ENCODE measurements at regions not wholly inside any gene's neighbourhood (a gene's known extent, or its start where the extent isn't known, plus 50 kb on each side); places are given as distances from the start of the nearest gene placed in this dataset.

DNA sequence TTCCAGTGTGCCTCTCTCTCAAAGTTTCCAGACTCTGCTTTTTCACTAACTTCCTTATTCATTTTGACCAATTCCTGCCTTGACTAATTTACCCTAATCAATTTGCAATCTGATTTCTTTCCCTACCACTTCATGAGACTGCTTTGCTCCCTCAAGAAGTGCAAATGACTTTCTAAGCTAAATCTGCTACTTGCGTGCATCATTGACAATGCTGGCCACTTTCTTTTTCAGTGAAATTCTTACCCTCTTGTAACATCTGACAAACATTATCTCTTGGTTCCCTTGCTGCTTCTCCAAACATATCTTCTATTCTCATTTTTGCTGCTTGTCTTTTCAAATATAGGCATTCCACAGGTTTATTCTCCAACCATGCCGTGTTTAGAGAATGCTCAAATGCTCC lies 659.9 kb downstream of the USP25 start:
- in situ Hi-C loops (cut with MboI; ENCODE audit: low pct_unique_long_range_greater_than_20kb, low sequenced_read_pairs, unreplicated experiment), result no loop called here
- no peak for DNase-seq (ENCODE audit: low spot score)
- TF ChIP-seq, protein P1, sequence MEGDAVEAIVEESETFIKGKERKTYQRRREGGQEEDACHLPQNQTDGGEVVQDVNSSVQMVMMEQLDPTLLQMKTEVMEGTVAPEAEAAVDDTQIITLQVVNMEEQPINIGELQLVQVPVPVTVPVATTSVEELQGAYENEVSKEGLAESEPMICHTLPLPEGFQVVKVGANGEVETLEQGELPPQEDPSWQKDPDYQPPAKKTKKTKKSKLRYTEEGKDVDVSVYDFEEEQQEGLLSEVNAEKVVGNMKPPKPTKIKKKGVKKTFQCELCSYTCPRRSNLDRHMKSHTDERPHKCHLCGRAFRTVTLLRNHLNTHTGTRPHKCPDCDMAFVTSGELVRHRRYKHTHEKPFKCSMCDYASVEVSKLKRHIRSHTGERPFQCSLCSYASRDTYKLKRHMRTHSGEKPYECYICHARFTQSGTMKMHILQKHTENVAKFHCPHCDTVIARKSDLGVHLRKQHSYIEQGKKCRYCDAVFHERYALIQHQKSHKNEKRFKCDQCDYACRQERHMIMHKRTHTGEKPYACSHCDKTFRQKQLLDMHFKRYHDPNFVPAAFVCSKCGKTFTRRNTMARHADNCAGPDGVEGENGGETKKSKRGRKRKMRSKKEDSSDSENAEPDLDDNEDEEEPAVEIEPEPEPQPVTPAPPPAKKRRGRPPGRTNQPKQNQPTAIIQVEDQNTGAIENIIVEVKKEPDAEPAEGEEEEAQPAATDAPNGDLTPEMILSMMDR (IDR thresholded peaks at IDR 0.05; ENCODE audit: extremely low read depth, insufficient read depth, missing control alignments), result no peak

DNA sequence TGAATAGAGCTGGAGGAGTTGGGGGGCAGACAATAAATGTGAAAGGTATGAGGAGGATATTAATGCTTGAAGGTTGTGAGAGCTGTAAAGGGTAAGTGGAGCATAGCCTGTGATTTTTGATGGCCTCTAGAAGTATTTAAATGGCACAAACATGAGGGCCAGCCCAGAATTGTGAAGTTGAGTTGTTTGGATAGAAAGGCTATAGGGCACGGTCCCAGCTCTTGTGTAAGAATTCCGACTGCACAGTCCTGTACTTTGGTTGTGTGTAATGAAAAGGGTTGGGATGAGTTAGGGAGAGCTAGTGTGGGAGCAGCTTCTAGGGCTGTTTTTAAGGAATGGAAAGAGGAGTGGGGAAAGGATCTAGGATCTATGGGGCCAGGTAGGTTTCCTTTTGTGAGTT lies 665.5 kb downstream of the USP25 start:
- TF ChIP-seq, protein P1 (IDR thresholded peaks at IDR 0.05; ENCODE audit: extremely low read depth, insufficient read depth, missing control alignments), result no peak
- no peak for DNase-seq (ENCODE audit: low spot score)
- in situ Hi-C loops (cut with MboI; ENCODE audit: low pct_unique_long_range_greater_than_20kb, low sequenced_read_pairs, unreplicated experiment), result no loop called here

DNA sequence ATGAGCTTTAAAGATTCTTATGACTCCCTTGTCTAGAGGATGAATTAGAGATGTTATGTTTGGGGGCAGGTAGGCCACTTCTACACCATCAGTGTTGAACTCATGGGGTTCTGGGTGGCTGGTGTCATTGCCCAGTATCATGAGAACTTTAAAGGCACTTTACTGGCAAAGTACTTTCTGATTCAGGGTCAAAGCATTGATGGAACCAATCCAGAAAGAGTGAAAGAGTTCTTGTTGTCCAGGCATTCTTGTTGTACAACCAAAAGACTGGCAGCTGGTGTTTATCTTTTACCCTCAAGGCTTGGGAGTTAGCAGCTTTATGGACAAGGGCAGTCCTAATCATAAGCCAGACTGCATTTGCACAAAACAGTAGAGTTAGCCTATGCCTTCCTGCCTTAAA lies 673.0 kb downstream of the USP25 start:
- in situ Hi-C loops (cut with MboI; ENCODE audit: low pct_unique_long_range_greater_than_20kb, low sequenced_read_pairs, unreplicated experiment), result no loop called here
- TF ChIP-seq, protein P1 (IDR thresholded peaks at IDR 0.05; ENCODE audit: extremely low read depth, insufficient read depth, missing control alignments), result no peak
- DNase-seq (ENCODE audit: low spot score), result no peak

DNA sequence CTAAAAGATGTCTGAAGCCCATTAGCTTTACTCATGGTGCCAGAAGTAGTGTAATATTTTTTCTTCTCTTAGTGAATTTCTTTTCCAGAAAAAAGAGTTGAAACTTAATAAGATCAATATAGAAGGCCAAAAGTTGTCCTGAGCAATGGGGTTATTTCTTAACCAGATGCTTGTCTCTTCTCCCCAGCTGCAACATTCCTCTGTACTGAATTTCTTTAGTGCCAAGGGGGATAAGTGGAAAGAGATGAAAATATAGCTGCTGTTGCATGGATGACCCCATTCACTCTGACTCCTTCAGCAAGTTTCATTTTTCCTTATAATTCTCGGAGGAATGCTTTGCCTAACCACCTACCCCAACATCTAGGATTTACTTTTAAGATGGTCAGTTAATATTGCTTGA lies 675.0 kb downstream of the USP25 start:
- TF ChIP-seq, protein P1 (IDR thresholded peaks at IDR 0.05; ENCODE audit: extremely low read depth, insufficient read depth, missing control alignments), result no peak
- in situ Hi-C loops (cut with MboI; ENCODE audit: low pct_unique_long_range_greater_than_20kb, low sequenced_read_pairs, unreplicated experiment), result no loop called here
- DNase-seq (ENCODE audit: low spot score), result no peak

DNA sequence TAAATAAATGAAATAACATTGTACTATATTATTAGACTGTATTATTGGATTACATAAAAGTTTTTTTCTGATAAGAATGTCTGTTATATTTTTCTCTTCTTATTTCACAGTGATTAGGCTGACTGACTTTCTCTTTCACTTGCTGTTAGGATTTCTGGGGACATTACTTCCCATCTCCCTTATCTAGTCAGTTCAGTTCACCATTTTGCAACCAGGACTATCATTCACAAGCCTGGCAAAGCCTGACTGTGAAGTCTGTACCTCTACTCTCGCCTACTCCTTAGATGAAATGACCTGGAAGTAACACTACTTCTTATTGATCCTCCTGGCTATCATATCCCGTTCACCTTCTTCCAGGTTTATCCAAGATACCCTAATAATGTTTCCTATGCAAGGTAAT lies 676.6 kb downstream of the USP25 start:
- in situ Hi-C loops (cut with MboI; ENCODE audit: low pct_unique_long_range_greater_than_20kb, low sequenced_read_pairs, unreplicated experiment), result no loop called here
- no peak for DNase-seq (ENCODE audit: low spot score)
- TF ChIP-seq, protein P1 (IDR thresholded peaks at IDR 0.05; ENCODE audit: extremely low read depth, insufficient read depth, missing control alignments), result no peak

DNA sequence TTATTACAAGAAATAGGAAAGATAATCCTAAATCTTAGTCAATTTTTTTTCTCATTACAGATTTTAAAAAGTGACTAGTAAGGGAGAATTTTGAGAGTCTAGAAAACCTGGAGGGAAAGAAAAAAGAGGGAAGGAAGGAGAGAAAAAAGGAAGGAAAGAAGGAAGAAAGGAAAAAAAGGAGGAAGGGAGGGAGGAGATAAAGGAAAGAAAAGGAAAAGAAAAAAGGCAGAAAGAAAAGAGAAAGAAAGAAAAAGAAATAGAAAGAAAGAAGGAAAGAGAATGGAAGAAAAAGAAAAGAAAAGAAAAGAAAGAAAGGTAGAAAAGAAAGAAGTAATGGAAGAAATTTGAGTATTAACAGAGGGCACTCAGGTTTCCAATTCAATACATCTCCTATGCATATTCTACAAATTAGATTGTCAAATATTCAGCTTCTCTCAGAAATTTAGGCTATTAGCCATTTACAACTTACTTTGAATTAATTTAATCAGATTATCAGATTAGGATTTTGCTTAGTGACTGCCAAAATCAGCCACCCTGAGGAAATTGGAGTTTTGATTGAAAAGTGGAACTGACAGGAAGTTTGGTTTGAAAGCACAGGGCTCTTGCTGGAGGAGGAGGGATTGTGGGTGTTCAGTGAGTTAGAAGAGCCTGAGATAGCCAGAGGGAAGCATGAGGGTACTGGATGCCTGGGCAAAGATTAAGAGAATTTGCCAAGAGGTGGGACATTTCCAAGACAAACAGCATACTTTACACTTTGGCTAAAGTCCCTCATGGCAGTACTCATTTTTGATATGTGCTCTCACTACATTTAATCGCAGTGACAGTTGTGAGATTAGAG lies 677.8 kb downstream of the USP25 start:
- DNase-seq (ENCODE audit: low spot score), result no peak
- in situ Hi-C loops (cut with MboI; ENCODE audit: low pct_unique_long_range_greater_than_20kb, low sequenced_read_pairs, unreplicated experiment), result no loop called here
- TF ChIP-seq, protein P1 (IDR thresholded peaks at IDR 0.05; ENCODE audit: extremely low read depth, insufficient read depth, missing control alignments), result no peak
